ENCODE measurements at regions not wholly inside any gene's neighbourhood (a gene's known extent, or its start where the extent isn't known, plus 50 kb on each side); places are given as distances from the start of the nearest gene placed in this dataset.

DNA sequence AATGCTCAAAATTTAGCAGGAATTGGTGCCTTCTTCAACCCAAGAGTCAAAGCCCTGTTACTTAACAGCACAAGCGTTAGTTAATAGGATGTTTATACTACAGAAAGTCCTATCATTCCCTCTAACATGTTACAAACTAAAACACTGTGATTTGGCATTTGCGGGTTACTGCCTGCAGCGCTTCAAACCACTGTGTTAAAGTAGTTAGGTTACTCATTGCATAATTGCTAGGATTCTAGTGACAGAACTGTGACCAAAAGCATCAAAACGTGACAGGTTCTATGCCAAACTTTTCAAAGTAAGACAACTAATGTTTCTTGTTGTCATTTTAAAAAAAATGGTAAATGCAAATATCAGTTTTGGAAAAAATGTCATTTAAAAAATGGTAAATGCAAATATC is 442.8 kb upstream of the ZFP42 start:
- H3K9me3 ChIP-seq (ENCODE audit: control insufficient read depth, low read depth, low read length) = no peaks in the 10 kb centered on the region
- H3K9ac ChIP-seq (ENCODE audit: control insufficient read depth, extremely low read depth, insufficient read depth, low read length) = no peak overlapping the region
- H3K4me3 ChIP-seq (ENCODE audit: control insufficient read depth in 2 of 3, extremely low read depth in 1 of 3, insufficient read depth in 2 of 3, low read depth in 1 of 3, low read length in 3 of 3) = no peak overlapping the region
- no peak overlapping the region for H3K27ac ChIP-seq (ENCODE audit: control insufficient read depth, insufficient read depth, low read length)
- peaks cover 7% of the 10 kb centered on the region for H3K4me1 ChIP-seq (ENCODE audit: control insufficient read depth, extremely low read depth, insufficient read depth, low read length)
- no peaks in the 10 kb centered on the region for H4K20me1 ChIP-seq (ENCODE audit: control insufficient read depth, extremely low read depth, insufficient read depth, low read length)
- no peak overlapping the region for H2AFZ ChIP-seq (ENCODE audit: control insufficient read depth, low read length)
- dilution Hi-C loops (cut with MboI; ENCODE audit: extremely low pct_ligation_motif_present, low sequenced_read_pairs) = no loop called here
- no peaks in the 10 kb centered on the region for H3K27me3 ChIP-seq (ENCODE audit: control insufficient read depth, extremely low read depth, insufficient read depth, low read length)
- FAIRE-seq (no peak), DNase-seq (ENCODE audit: low read depth, low spot score) (no peak)
- H3K79me2 ChIP-seq (ENCODE audit: control insufficient read depth, insufficient read depth, low read length) = no peaks in the 10 kb centered on the region
- no peaks in the 10 kb centered on the region for H3K9me1 ChIP-seq (ENCODE audit: control insufficient read depth, extremely low read depth, insufficient read depth, low read length)
- H3K36me3 ChIP-seq (ENCODE audit: control insufficient read depth in 2 of 2, extremely low read depth in 1 of 2, insufficient read depth in 2 of 2, low read length in 2 of 2) = no peaks in the 10 kb centered on the region
- no peak overlapping the region for H3K4me2 ChIP-seq (ENCODE audit: control insufficient read depth, extremely low read depth, insufficient read depth, low read depth, low read length)
- TF ChIP-seq EZH2 (IDR thresholded peaks at IDR 0.05; ENCODE audit: low read length) = no peak

DNA sequence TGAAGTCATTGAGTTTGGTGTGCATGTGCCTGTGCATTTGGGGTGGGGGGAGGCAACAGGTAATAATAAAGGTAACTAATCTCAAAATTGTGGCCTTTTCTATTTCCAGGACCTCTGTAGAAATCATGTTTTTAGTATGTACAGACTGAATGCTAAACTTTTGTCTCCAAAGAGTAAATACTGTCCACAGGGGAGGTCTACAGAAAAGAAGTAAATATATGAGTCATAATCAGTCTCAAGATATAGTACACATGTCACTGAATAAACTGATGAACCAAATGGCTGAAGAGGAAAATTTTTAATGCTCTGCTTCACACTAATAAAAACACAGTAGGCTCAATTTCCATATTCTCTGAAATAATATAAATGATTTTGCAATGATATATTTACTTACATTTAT is 440.4 kb upstream of the ZFP42 start:
- Histone ChIP-seq H3K4me3 (ENCODE audit: control insufficient read depth in 2 of 3, extremely low read depth in 1 of 3, insufficient read depth in 2 of 3, low read depth in 1 of 3, low read length in 3 of 3) (no peak overlapping the region), H3K9me3 (ENCODE audit: control insufficient read depth, low read depth, low read length) (no peaks in the 10 kb centered on the region), H3K4me2 (ENCODE audit: control insufficient read depth, extremely low read depth, insufficient read depth, low read depth, low read length) (no peak overlapping the region), H2AFZ (ENCODE audit: control insufficient read depth, low read length) (no peak overlapping the region), H3K79me2 (ENCODE audit: control insufficient read depth, insufficient read depth, low read length) (no peaks in the 10 kb centered on the region), H4K20me1 (ENCODE audit: control insufficient read depth, extremely low read depth, insufficient read depth, low read length) (no peaks in the 10 kb centered on the region), H3K9ac (ENCODE audit: control insufficient read depth, extremely low read depth, insufficient read depth, low read length) (no peak overlapping the region), H3K27me3 (ENCODE audit: control insufficient read depth, extremely low read depth, insufficient read depth, low read length) (no peaks in the 10 kb centered on the region), H3K36me3 (ENCODE audit: control insufficient read depth in 2 of 2, extremely low read depth in 1 of 2, insufficient read depth in 2 of 2, low read length in 2 of 2) (no peaks in the 10 kb centered on the region), H3K9me1 (ENCODE audit: control insufficient read depth, extremely low read depth, insufficient read depth, low read length) (no peaks in the 10 kb centered on the region), H3K4me1 (ENCODE audit: control insufficient read depth, extremely low read depth, insufficient read depth, low read length) (peaks cover 4% of the 10 kb centered on the region), H3K27ac (ENCODE audit: control insufficient read depth, insufficient read depth, low read length) (no peak overlapping the region)
- FAIRE-seq (no peak), DNase-seq (ENCODE audit: low read depth, low spot score) (no peak)
- no peak for TF ChIP-seq EZH2 (IDR thresholded peaks at IDR 0.05; ENCODE audit: low read length)
- TF ChIP-seq, protein P1, sequence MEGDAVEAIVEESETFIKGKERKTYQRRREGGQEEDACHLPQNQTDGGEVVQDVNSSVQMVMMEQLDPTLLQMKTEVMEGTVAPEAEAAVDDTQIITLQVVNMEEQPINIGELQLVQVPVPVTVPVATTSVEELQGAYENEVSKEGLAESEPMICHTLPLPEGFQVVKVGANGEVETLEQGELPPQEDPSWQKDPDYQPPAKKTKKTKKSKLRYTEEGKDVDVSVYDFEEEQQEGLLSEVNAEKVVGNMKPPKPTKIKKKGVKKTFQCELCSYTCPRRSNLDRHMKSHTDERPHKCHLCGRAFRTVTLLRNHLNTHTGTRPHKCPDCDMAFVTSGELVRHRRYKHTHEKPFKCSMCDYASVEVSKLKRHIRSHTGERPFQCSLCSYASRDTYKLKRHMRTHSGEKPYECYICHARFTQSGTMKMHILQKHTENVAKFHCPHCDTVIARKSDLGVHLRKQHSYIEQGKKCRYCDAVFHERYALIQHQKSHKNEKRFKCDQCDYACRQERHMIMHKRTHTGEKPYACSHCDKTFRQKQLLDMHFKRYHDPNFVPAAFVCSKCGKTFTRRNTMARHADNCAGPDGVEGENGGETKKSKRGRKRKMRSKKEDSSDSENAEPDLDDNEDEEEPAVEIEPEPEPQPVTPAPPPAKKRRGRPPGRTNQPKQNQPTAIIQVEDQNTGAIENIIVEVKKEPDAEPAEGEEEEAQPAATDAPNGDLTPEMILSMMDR (optimal IDR thresholded peaks at IDR 0.05 in 1 of 3, IDR thresholded peaks at IDR 0.05 in 1 of 3, conservative IDR thresholded peaks at IDR 0.05 in 1 of 3; ENCODE audit: extremely low read depth in 1 of 3, insufficient read depth in 2 of 3, low read length in 3 of 3) = no peak
- dilution Hi-C loops (cut with MboI; ENCODE audit: extremely low pct_ligation_motif_present, low sequenced_read_pairs) = no loop called here

DNA sequence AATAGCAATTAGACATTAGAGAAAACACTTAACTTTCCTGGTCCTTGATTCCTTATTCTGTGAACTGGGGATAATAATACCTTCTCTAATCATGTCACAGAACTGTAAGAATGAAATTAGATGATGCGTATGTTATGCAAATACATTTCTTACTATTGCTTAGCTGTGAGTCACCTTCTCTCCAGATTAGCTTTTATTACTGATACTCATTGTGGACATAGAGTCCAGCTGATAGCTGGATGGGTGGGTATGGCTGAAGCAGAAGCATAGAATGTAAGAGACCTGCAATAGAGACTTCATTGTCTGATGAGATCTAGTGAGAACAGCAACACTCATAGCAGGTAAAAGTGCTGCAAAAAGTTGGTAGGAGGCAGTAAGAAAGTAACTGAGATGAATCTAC is 437.2 kb upstream of the ZFP42 start:
- DNase-seq (ENCODE audit: low read depth, low spot score) = no peak
- H3K9me1 ChIP-seq (ENCODE audit: control insufficient read depth, extremely low read depth, insufficient read depth, low read length) = no peaks in the 10 kb centered on the region
- no peaks in the 10 kb centered on the region for H3K36me3 ChIP-seq (ENCODE audit: control insufficient read depth in 2 of 2, extremely low read depth in 1 of 2, insufficient read depth in 2 of 2, low read length in 2 of 2)
- H3K79me2 ChIP-seq (ENCODE audit: control insufficient read depth, insufficient read depth, low read length) = no peaks in the 10 kb centered on the region
- no peak for TF ChIP-seq EZH2 (IDR thresholded peaks at IDR 0.05; ENCODE audit: low read length)
- TF ChIP-seq, protein P1 (optimal IDR thresholded peaks at IDR 0.05 in 1 of 3, IDR thresholded peaks at IDR 0.05 in 1 of 3, conservative IDR thresholded peaks at IDR 0.05 in 1 of 3; ENCODE audit: extremely low read depth in 1 of 3, insufficient read depth in 2 of 3, low read length in 3 of 3) = no peak
- H3K4me2 ChIP-seq (ENCODE audit: control insufficient read depth, extremely low read depth, insufficient read depth, low read depth, low read length) = no peak overlapping the region
- dilution Hi-C loops (cut with MboI; ENCODE audit: extremely low pct_ligation_motif_present, low sequenced_read_pairs) = no loop called here
- H4K20me1 ChIP-seq (ENCODE audit: control insufficient read depth, extremely low read depth, insufficient read depth, low read length) = no peaks in the 10 kb centered on the region
- no peak overlapping the region for H2AFZ ChIP-seq (ENCODE audit: control insufficient read depth, low read length)
- no peak overlapping the region for H3K4me3 ChIP-seq (ENCODE audit: control insufficient read depth in 2 of 3, extremely low read depth in 1 of 3, insufficient read depth in 2 of 3, low read depth in 1 of 3, low read length in 3 of 3)
- no peak for FAIRE-seq
- H3K27ac ChIP-seq (ENCODE audit: control insufficient read depth, insufficient read depth, low read length) = no peak overlapping the region
- H3K9ac ChIP-seq (ENCODE audit: control insufficient read depth, extremely low read depth, insufficient read depth, low read length) = no peak overlapping the region
- H3K9me3 ChIP-seq (ENCODE audit: control insufficient read depth, low read depth, low read length) = no peaks in the 10 kb centered on the region
- H3K4me1 ChIP-seq (ENCODE audit: control insufficient read depth, extremely low read depth, insufficient read depth, low read length) = no peaks in the 10 kb centered on the region
- H3K27me3 ChIP-seq (ENCODE audit: control insufficient read depth, extremely low read depth, insufficient read depth, low read length) = no peaks in the 10 kb centered on the region
